ENCODE measurements at regions not wholly inside any gene's neighbourhood (a gene's known extent, or its start where the extent isn't known, plus 50 kb on each side); places are given as distances from the start of the nearest gene placed in this dataset.

GRCh38 chr2:126345691-126346090 lies 310.3 kb upstream of the GYPC start:
- no peak for DNase-seq

GRCh38 chr2:126356631-126357030 lies 299.3 kb upstream of the GYPC start:
- no peak for DNase-seq

- no peak for DNase-seq
Observed at GRCh38 chr2:126358122-126358521, 297.8 kb upstream of the GYPC start.

DNA sequence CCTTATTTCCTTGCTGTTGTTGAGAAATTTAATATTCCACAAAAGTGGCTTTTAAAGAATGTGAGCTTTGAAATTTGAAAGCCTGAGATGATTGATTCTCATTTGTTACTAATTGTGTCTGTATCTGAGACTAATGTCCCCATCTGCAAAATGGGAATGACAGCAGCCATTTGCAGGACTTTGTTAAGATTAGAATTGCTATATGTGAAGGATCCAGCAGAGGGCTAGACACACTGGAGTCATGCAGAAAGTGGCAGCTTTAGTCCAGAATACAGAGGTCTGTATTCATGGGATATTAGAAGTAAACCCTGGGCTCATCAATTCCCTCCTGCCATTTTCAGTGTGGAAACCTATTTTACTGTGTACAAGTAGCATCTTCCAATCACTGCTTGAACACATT lies 296.5 kb upstream of the GYPC start:
- DNase-seq, result no peak

DNA sequence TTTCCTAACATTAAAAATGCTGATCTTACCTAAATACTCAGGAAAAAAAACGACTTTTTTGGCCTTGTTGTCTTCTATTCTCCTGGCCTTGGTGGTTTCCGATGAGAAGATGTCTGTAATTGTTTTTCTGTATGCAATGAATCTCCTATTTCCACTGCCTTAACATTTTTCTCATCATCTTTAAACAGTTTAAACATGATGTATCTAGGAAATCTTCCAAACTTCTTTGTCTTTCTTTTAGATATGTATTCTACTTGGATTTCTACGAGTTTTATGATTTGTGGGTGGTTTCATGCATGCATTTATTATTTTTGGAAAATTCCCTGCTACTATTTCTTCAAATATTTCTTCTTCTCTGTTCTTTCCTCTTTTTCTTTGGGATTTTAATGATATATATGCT lies 288.6 kb upstream of the GYPC start:
- DNase-seq, result no peak

- DNase-seq, result no peak
Observed at GRCh38 chr2:126368758-126369157, 287.2 kb upstream of the GYPC start.

- DNase-seq, result no peak
Observed at GRCh38 chr2:126370201-126370600, 285.8 kb upstream of the GYPC start.

DNA sequence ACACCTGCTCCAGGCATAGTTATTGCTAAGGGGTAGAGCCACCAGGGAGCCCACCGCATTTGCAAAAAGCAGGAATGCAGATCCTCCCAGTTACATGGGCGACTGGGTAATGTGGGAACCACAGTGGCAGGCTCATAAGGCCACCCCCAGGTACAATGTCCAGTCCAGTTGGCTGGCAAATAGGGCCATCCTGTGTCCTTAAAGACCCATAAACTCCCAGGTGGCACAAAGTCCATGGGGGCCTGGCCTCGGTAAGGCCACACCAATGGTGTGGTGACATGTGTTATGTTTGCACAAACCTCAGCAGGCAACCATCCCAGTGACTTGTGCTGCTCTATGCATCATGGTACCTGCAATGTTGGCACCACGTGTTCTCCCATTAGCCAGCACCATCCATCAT lies 283.6 kb upstream of the GYPC start:
- no peak for DNase-seq

DNA sequence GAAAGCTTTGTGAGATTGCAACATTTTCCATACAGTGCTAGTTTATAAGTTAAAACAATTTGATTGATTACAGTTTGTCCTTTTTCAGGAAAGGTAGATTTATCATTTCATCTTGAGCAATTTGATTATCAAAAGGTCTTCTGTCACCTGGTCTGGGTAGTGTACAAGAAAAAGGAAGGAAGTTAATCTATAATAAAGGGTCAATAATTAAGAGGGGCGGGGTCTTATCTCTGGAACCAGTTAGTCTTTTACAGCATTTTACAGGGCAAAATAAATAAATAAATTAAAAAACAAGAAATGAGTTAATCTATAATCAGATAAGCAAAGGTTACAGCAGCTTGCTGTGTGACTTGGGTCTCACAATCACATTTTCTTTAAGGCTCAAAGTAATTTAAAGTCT lies 277.8 kb upstream of the GYPC start:
- no peak for DNase-seq

DNA sequence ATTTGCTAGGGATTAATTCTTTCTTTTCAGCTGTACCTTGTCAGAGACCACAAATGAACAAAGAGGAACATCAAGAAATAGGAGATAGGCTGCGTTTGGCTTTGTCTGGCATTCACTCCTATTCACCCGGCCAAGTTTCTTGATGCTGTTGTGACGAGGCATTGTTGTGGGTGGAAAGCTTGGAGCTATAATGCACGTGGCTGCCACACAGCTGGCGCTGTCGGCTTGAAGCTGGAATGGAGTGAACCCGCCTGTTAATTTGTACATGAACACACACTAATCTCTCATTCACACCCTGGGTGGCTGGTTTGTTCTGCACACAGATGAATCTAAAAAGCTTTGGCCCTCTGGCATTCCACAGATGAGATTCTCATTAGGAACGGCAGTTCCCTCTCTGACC lies 274.9 kb upstream of the GYPC start:
- DNase-seq, result no peak

GRCh38 chr2:126382998-126383397 lies 273.0 kb upstream of the GYPC start:
- no peak for DNase-seq

- DNase-seq, result no peak
Observed at GRCh38 chr2:126383800-126384199, 272.2 kb upstream of the GYPC start.

DNA sequence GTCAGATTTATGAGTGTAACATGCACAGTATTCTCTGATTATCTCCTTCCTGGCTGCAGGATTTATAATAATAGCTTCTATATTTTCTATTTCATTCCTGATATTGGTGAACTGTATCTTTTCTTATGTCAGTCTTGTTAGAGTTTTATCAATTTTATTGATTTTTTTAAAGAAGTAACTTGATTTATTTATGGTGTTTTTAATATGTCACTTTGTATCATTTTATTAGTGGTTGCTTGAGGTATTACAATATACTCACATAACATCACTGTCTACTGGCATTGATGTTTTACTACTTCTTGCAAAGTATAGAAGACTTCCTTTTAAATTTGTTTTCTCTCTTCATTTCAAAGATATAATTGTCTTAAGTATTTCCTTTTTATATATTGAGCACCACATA lies 270.5 kb upstream of the GYPC start:
- DNase-seq, result no peak

DNA sequence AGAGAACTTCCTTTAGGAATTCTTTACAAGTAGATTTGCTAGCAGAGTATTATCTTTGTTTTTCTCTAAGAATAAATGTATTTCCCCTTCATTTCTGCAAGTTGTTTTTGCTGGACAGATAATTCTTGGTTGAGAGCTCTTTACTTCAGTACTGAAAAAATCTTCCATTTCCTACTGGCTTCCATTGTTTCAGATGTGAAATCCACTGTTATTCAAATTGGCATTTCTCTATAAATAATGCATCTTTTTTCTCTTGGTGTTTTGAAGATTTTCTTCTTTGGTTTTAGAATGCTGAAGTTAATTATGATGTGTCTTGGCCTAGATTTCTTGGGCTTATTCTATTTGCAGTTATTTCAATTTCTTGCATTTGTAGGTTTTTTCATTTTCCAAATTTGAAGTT lies 270.0 kb upstream of the GYPC start:
- DNase-seq, result no peak

DNA sequence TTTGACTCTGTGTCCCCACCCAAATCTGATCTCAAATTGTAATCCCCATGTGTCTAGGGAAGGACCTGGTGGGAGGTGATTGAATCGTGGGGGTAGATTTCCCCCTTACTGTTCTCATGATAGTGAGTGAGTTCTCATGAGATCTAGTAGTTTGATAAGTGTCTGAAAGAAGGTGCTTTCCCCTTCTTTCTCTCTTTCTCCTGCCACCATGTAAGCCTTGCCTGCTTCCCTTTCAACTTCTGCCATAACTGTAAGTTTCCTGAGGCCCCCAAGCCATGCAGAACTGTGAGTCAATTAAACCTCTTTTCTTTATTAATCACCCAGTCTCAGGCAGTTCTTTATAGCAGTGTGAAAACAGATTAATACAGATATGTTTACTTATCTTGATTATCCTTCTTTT lies 266.5 kb upstream of the GYPC start:
- no peak for DNase-seq

GRCh38 chr2:126392889-126393288 lies 263.1 kb upstream of the GYPC start:
- DNase-seq, result no peak

DNA sequence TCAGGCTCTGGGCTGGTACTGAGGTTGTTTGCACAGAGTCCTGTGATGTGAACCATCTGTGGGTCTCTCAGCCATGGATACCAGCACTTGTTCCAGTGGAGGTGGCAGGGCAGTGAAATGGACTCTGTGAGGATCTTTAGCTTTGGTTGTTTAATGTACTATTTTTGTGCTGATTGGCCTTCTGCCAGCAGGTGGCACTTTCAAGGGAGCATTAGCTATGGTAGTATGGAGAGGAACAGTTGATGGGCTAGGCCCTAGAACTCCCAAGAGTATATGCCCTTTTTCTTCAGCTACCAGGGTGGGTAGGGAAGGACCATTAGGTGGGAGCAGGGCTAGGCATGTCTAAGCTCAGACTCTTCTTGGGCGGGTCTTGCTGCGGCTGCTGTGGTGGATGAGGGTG lies 257.0 kb upstream of the GYPC start:
- no peak for DNase-seq

- no peak for DNase-seq
Observed at GRCh38 chr2:126403039-126403628, 252.8 kb upstream of the GYPC start.

- DNase-seq, result no peak
Observed at GRCh38 chr2:126406267-126406666, 249.7 kb upstream of the GYPC start.

- DNase-seq, result no peak
Observed at GRCh38 chr2:126408671-126409070, 247.3 kb upstream of the GYPC start.

DNA sequence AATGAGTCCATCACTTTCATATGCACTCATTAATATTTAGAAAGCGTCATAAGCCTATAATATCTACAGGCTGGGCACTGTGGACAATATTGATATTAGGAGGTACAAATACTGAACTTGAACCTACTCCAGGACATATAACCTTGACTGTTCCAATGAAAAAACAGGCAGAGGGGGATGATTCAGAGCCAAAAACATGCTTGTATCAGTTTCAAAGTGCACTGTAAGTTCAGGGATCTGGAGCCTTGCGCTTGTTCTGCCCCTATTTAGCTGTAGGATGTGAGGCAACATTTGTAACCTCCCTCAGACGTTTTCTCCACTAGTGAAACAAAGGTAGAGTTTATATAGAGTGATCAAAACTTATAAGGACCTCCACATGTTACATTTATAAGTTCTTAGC lies 246.1 kb upstream of the GYPC start:
- DNase-seq, result no peak

DNA sequence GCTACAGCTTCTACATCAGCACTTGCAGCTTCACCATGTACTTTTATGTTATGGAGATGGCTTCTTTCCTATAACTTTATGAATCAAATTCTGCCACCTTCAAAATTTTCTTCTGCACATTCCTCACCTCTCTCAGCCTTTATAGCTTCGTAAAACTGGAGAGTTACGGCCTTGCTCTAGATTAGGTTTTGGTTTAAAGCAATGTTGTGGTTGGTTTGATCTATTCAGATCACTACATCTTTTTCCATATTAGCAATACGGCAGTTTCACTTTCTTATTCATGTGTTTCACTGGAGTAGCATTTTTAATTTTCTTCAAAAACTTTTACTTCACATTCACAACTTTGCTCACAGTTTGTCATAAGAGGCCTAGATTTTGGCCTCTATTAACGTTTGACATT lies 242.9 kb upstream of the GYPC start:
- DNase-seq, result no peak

DNA sequence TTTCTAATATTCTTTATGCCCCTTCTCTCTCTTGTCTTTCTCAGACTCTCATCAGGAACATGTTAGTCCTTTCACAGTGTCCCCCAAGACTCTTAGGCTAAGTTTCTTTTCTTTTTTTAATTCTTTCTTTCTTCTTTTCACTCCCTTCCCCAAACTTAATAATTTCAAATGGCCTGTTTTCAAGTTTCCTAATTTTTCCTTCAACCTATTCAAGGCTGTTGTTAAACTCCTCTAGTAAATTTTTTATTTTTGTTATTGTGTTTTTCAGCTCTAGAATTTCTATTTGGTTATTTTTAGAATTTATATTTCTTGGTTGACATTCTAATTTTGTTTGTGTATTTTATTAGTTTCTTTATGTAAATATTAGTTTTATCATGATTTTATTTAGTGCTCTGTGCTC lies 236.6 kb upstream of the GYPC start:
- DNase-seq, result no peak

GRCh38 chr2:126425943-126426342 lies 230.0 kb upstream of the GYPC start:
- no peak for DNase-seq

- no peak for DNase-seq
Observed at GRCh38 chr2:126429103-126429502, 226.9 kb upstream of the GYPC start.

GRCh38 chr2:126431136-126431535 lies 224.8 kb upstream of the GYPC start:
- no peak for DNase-seq

All from NCI-H524 treated with DMSO at 0.1 percent for 48 hours (cell line).